Fibroblast of the aortic adventitia (primary cell): ENCODE measurements at regions not wholly inside any gene's neighbourhood (a gene's known extent, or its start where the extent isn't known, plus 50 kb on each side); places are given as distances from the start of the nearest gene placed in this dataset.

Experiments
- DNase-seq: peaks from one replicate; pipeline ENCODE4 v3.0.0-alpha.2; 2010; ENCODE audit warnings: low read depth
- H3K4me3 ChIP-seq: 2 replicates; pipeline ENCODE4 v1.5.1; 2011; ENCODE audit warnings: low read depth, mild to moderate bottlenecking, control low read depth, low read length, moderate library complexity
- CTCF ChIP-seq: IDR thresholded peaks from 2 replicates; pipeline ENCODE4 v1.5.1; 2011; ENCODE audit warnings: mild to moderate bottlenecking, low read length, control low read depth, inconsistent platforms; ENCODE audit not compliant: insufficient read depth

GRCh38 chr6:25010902-25011625 is 75.3 kb upstream of the RIPOR2 start:
- TF ChIP-seq CTCF, result no peak
- peak; percentile 58 for DNase-seq
- H3K4me3 ChIP-seq, result no peak overlapping the region

- DNase-seq, result peak; percentile 74
- no peak overlapping the region for H3K4me3 ChIP-seq
- TF ChIP-seq CTCF, result no peak
Observed at GRCh38 chr6:25012657-25013056, 76.9 kb upstream of the RIPOR2 start.

GRCh38 chr6:25013246-25013645 is 77.5 kb upstream of the RIPOR2 start:
- no peak for TF ChIP-seq CTCF
- no peak for DNase-seq
- H3K4me3 ChIP-seq, result no peak overlapping the region

DNA sequence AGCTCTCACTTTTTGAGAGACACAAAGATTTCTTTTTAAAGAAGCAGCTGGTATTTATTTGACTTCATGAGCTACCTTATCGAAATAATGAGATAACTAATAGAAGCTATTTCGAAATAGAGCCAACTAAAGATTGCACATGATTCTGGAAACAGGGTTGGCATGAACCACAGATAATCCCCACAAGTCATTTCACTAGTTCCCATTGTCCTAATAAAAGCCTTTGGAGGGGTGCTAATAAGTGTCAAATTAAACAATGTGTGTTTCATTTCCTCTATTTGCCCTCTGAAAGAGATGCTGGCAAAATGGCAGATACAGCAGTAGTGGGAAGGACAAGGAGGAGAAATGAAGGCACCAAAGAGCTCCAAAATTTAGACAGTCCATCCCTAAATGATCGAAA is 78.6 kb upstream of the RIPOR2 start:
- no peak for DNase-seq
- no peak overlapping the region for H3K4me3 ChIP-seq
- no peak for TF ChIP-seq CTCF

GRCh38 chr6:25014791-25015560 is 79.2 kb upstream of the RIPOR2 start:
- TF ChIP-seq CTCF, result no peak
- H3K4me3 ChIP-seq, result no peak overlapping the region
- DNase-seq, result peak; percentile 51

GRCh38 chr6:25016014-25016720 is 80.4 kb upstream of the RIPOR2 start:
- no peak for TF ChIP-seq CTCF
- H3K4me3 ChIP-seq, result no peak overlapping the region
- no peak for DNase-seq
